ENCODE measurements at regions not wholly inside any gene's neighbourhood (a gene's known extent, or its start where the extent isn't known, plus 50 kb on each side); places are given as distances from the start of the nearest gene placed in this dataset.

- H3K4me3 ChIP-seq (ENCODE audit: insufficient read depth, low read depth, low read length): no peak overlapping the region
- no peak overlapping the region for H2AK9ac ChIP-seq (replicated peaks; ENCODE audit: low read depth, low read length, poor library complexity)
- no peak overlapping the region for H2BK15ac ChIP-seq (ENCODE audit: low read depth, low read length)
- no peaks in the 10 kb centered on the region for H3K27me3 ChIP-seq (ENCODE audit: control insufficient read depth, insufficient read depth, low read length)
- H3K27ac ChIP-seq (ENCODE audit: insufficient read depth, low read length): no peak overlapping the region
- no CpG with 5 or more reads among the region's 3 CpGs for WGBS, 2 experiments (ENCODE audit: extremely low coverage in 2 of 2, insufficient read length in 1 of 2)
- H4K8ac ChIP-seq (ENCODE audit: low read depth in 2 of 2, low read length in 2 of 2): no peak overlapping the region
- H3K4me1 ChIP-seq (ENCODE audit: control insufficient read depth, insufficient read depth, low read length): no peaks in the 10 kb centered on the region
- intact Hi-C loops (cut with micrococcal nuclease) (no loop called here), dilution Hi-C loops (cut with HindIII; ENCODE audit: low sequenced_read_pairs, unreplicated experiment) (no loop called here), in situ Hi-C loops (cut with MboI; ENCODE audit: low sequenced_read_pairs) (no loop called here)
- no peak overlapping the region for H3K23ac ChIP-seq (ENCODE audit: low read depth, low read length)
- no peaks in the 10 kb centered on the region for H4K20me1 ChIP-seq (ENCODE audit: insufficient read depth, low read length)
- ChIA-PET POLR2A (ENCODE audit: unreplicated experiment) (no interaction called here), CTCF (no interaction called here)
- no peak overlapping the region for H3K14ac ChIP-seq (replicated peaks; ENCODE audit: low read depth, low read length)
- no peak overlapping the region for H2BK20ac ChIP-seq (ENCODE audit: low read depth, low read length)
- H4K91ac ChIP-seq (ENCODE audit: insufficient read depth, low read depth, low read length): no peak overlapping the region
- no peak overlapping the region for H3K9ac ChIP-seq (ENCODE audit: low read depth, low read length)
- H2BK5ac ChIP-seq (ENCODE audit: low read depth, low read length, poor library complexity, severe bottlenecking): no peak overlapping the region
- no peak overlapping the region for H3K4ac ChIP-seq (ENCODE audit: low read depth, low read length)
- no peak overlapping the region for H3K4me2 ChIP-seq (ENCODE audit: low read depth, low read length)
- H2AFZ ChIP-seq (replicated peaks; ENCODE audit: low read length, poor library complexity): no peak overlapping the region
- no peaks in the 10 kb centered on the region for H3K79me1 ChIP-seq (ENCODE audit: low read depth in 1 of 2, low read length in 2 of 2)
- TF ChIP-seq NFE2L2 (IDR thresholded peaks at IDR 0.05; ENCODE audit: low read depth, low read length): no peak
- no peak for TF ChIP-seq BHLHE40 (IDR thresholded peaks at IDR 0.05; ENCODE audit: low read depth, low read length)
- no peak for TF ChIP-seq ELK1 (IDR thresholded peaks at IDR 0.05; ENCODE audit: borderline replicate concordance, low read depth, low read length)
- no peak overlapping the region for H2AK5ac ChIP-seq (ENCODE audit: low read depth, low read length)
- no peak overlapping the region for H3K18ac ChIP-seq (ENCODE audit: low read depth, low read length)
- no TSS peak for BruUV-seq (replicated peaks)
- H3K9me3 ChIP-seq (ENCODE audit: control insufficient read depth, insufficient read depth, low read length): peaks cover 11% of the 10 kb centered on the region
- no peak overlapping the region for H2BK120ac ChIP-seq (ENCODE audit: low read depth, low read length)
- no peak for ATAC-seq (ENCODE audit: low read depth)
- DNase-seq: no peak
- no peak overlapping the region for H3K56ac ChIP-seq (ENCODE audit: extremely low read depth, insufficient read depth, low read length)
- H4K5ac ChIP-seq (ENCODE audit: low read depth, low read length): no peak overlapping the region
- H3K9me1 ChIP-seq (ENCODE audit: insufficient read depth, low read length): no peaks in the 10 kb centered on the region
- H3K36me3 ChIP-seq (ENCODE audit: control insufficient read depth, insufficient read depth, low read length): no peaks in the 10 kb centered on the region
These were observed 310.4 kb upstream of the ADARB2 start for GRCh38 chr10:2047679-2048078.
